ENCODE measurements at regions not wholly inside any gene's neighbourhood (a gene's known extent, or its start where the extent isn't known, plus 50 kb on each side); places are given as distances from the start of the nearest gene placed in this dataset.

- TF ChIP-seq, protein P1, sequence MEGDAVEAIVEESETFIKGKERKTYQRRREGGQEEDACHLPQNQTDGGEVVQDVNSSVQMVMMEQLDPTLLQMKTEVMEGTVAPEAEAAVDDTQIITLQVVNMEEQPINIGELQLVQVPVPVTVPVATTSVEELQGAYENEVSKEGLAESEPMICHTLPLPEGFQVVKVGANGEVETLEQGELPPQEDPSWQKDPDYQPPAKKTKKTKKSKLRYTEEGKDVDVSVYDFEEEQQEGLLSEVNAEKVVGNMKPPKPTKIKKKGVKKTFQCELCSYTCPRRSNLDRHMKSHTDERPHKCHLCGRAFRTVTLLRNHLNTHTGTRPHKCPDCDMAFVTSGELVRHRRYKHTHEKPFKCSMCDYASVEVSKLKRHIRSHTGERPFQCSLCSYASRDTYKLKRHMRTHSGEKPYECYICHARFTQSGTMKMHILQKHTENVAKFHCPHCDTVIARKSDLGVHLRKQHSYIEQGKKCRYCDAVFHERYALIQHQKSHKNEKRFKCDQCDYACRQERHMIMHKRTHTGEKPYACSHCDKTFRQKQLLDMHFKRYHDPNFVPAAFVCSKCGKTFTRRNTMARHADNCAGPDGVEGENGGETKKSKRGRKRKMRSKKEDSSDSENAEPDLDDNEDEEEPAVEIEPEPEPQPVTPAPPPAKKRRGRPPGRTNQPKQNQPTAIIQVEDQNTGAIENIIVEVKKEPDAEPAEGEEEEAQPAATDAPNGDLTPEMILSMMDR (conservative IDR thresholded peaks at IDR 0.05; ENCODE audit: low read depth, low read length): no peak
- no peak for TF ChIP-seq EZH2 (IDR thresholded peaks at IDR 0.05; ENCODE audit: borderline replicate concordance, low read depth, low read length, poor library complexity, severe bottlenecking)
Measured at GRCh38 chr3:139280027-139280671, 63.7 kb upstream of the MRPS22 start.

Data from A673 (cell line).